ENCODE measurements at regions not wholly inside any gene's neighbourhood (a gene's known extent, or its start where the extent isn't known, plus 50 kb on each side); places are given as distances from the start of the nearest gene placed in this dataset.

- no peaks in the 10 kb centered on the region for H3K36me3 ChIP-seq (ENCODE audit: insufficient read depth, low read length)
- peak overlapping the region; percentile 78 for H3K4me3 ChIP-seq (ENCODE audit: low read length, poor library complexity, severe bottlenecking)
- H3F3A ChIP-seq (ENCODE audit: low read depth) = no peaks in the 10 kb centered on the region
- no peaks in the 10 kb centered on the region for H4K20me1 ChIP-seq (ENCODE audit: insufficient read depth, low read length, poor library complexity, severe bottlenecking)
- peaks cover 44% of the 10 kb centered on the region for H3K4me1 ChIP-seq (ENCODE audit: insufficient read depth, low read length, poor library complexity, severe bottlenecking)
- TF ChIP-seq CTCF (conservative IDR thresholded peaks at IDR 0.05; ENCODE audit: low read length) (no peak), EZH2phosphoT487 (IDR thresholded peaks at IDR 0.05; ENCODE audit: borderline replicate concordance) (no peak)
- no peaks in the 10 kb centered on the region for H3K9me3 ChIP-seq (ENCODE audit: insufficient read depth, low read depth, low read length)
- no peaks in the 10 kb centered on the region for H3K27me3 ChIP-seq (ENCODE audit: insufficient read depth, low read length, poor library complexity, severe bottlenecking)
- peak overlapping the region; percentile 84 for H3K9ac ChIP-seq (ENCODE audit: low read depth, low read length, poor library complexity, severe bottlenecking)
- peak overlapping the region; percentile 74 for H3K4me2 ChIP-seq (ENCODE audit: low read depth, low read length, poor library complexity, severe bottlenecking)
- peaks cover 37% of the 10 kb centered on the region for H3K79me2 ChIP-seq (ENCODE audit: insufficient read depth, low read length)
- H3K9me2 ChIP-seq (replicated peaks; ENCODE audit: low read depth, low read length) = no peaks in the 10 kb centered on the region
- peak overlapping the region; percentile 42 for H2AFZ ChIP-seq (ENCODE audit: low read length)
These were observed 261.5 kb downstream of the PCNX1 start for GRCh38 chr14:71168564-71169427.

GRCh38 chr14:71169861-71170260 lies 262.6 kb downstream of the PCNX1 start:
- peak overlapping the region; percentile 78 for H3K4me3 ChIP-seq (ENCODE audit: low read length, poor library complexity, severe bottlenecking)
- no peak overlapping the region for H2AFZ ChIP-seq (ENCODE audit: low read length)
- no peaks in the 10 kb centered on the region for H3K9me2 ChIP-seq (replicated peaks; ENCODE audit: low read depth, low read length)
- no peaks in the 10 kb centered on the region for H4K20me1 ChIP-seq (ENCODE audit: insufficient read depth, low read length, poor library complexity, severe bottlenecking)
- TF ChIP-seq EZH2phosphoT487 (IDR thresholded peaks at IDR 0.05; ENCODE audit: borderline replicate concordance) = no peak
- no peak for TF ChIP-seq CTCF (conservative IDR thresholded peaks at IDR 0.05; ENCODE audit: low read length)
- peaks cover 28% of the 10 kb centered on the region for H3K79me2 ChIP-seq (ENCODE audit: insufficient read depth, low read length)
- peaks cover 36% of the 10 kb centered on the region for H3K4me1 ChIP-seq (ENCODE audit: insufficient read depth, low read length, poor library complexity, severe bottlenecking)
- no peaks in the 10 kb centered on the region for H3F3A ChIP-seq (ENCODE audit: low read depth)
- H3K27me3 ChIP-seq (ENCODE audit: insufficient read depth, low read length, poor library complexity, severe bottlenecking) = no peaks in the 10 kb centered on the region
- no peaks in the 10 kb centered on the region for H3K36me3 ChIP-seq (ENCODE audit: insufficient read depth, low read length)
- peak overlapping the region; percentile 74 for H3K4me2 ChIP-seq (ENCODE audit: low read depth, low read length, poor library complexity, severe bottlenecking)
- H3K9me3 ChIP-seq (ENCODE audit: insufficient read depth, low read depth, low read length) = no peaks in the 10 kb centered on the region
- H3K9ac ChIP-seq (ENCODE audit: low read depth, low read length, poor library complexity, severe bottlenecking) = no peak overlapping the region

- Histone ChIP-seq H3F3A (ENCODE audit: low read depth) (no peaks in the 10 kb centered on the region), H3K4me3 (ENCODE audit: low read length, poor library complexity, severe bottlenecking) (no peak overlapping the region), H3K9me3 (ENCODE audit: insufficient read depth, low read depth, low read length) (no peaks in the 10 kb centered on the region), H3K9me2 (replicated peaks; ENCODE audit: low read depth, low read length) (no peaks in the 10 kb centered on the region), H2AFZ (ENCODE audit: low read length) (no peak overlapping the region), H3K27me3 (ENCODE audit: insufficient read depth, low read length, poor library complexity, severe bottlenecking) (no peaks in the 10 kb centered on the region), H3K4me1 (ENCODE audit: insufficient read depth, low read length, poor library complexity, severe bottlenecking) (no peaks in the 10 kb centered on the region), H3K36me3 (ENCODE audit: insufficient read depth, low read length) (no peaks in the 10 kb centered on the region), H4K20me1 (ENCODE audit: insufficient read depth, low read length, poor library complexity, severe bottlenecking) (no peaks in the 10 kb centered on the region), H3K79me2 (ENCODE audit: insufficient read depth, low read length) (no peaks in the 10 kb centered on the region), H3K9ac (ENCODE audit: low read depth, low read length, poor library complexity, severe bottlenecking) (no peak overlapping the region), H3K4me2 (ENCODE audit: low read depth, low read length, poor library complexity, severe bottlenecking) (no peak overlapping the region)
- TF ChIP-seq EZH2phosphoT487 (IDR thresholded peaks at IDR 0.05; ENCODE audit: borderline replicate concordance) (no peak), CTCF (conservative IDR thresholded peaks at IDR 0.05; ENCODE audit: low read length) (no peak)
These were observed 268.2 kb downstream of the PCNX1 start for GRCh38 chr14:71175491-71175890.

All from Loucy (cell line).